Gastrocnemius medialis (tissue), 4 donors: ENCODE measurements at regions not wholly inside any gene's neighbourhood (a gene's known extent, or its start where the extent isn't known, plus 50 kb on each side); places are given as distances from the start of the nearest gene placed in this dataset.

ENCODE experiments used
- POLR2A ChIP-seq, 2 donors: fragments of 450-650 bp; IDR thresholded peaks; one replicate each; pipeline ENCODE4 v1.6.1; 2017; ENCODE audit warnings: antibody characterized with exemption in 2 of 2, mild to moderate bottlenecking in 2 of 2, moderate library complexity in 2 of 2
- TF ChIP-seq, protein P1 (sequence below), 5 experiments: fragments of 450-650 bp in 3 of 5; fragments of 200-600 bp in 2 of 5; sonication (generic) in 2 of 5; IDR thresholded peaks in 4 of 5; conservative IDR thresholded peaks in 1 of 5; 1 replicate in 4 of 5; 2 replicates in 1 of 5; pipeline ENCODE4 v1.5.1; 2016 to 2019; ENCODE audit warnings: antibody characterized with exemption in 5 of 5, mild to moderate bottlenecking in 3 of 5, moderate library complexity in 3 of 5

DNA sequence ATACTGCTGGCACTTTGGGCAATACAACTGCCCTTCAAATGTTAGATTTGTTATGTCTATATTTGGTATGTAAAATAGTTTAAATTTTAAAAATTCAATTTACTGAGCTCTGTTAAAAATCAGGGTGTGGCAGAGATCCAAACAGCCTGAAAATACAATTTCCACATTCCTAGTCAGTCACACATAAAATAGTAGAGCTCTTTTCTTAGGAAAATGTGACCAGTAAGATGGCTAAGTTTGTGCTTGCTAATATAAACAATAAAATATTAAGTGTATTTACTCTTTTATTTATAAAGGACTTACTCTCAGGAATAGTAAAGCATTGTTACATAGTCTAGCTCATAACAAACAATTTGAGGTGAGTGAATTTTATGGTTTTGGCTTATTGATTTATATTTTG, 200.2 kb downstream of the DKK2 start:
- TF ChIP-seq, protein P1, sequence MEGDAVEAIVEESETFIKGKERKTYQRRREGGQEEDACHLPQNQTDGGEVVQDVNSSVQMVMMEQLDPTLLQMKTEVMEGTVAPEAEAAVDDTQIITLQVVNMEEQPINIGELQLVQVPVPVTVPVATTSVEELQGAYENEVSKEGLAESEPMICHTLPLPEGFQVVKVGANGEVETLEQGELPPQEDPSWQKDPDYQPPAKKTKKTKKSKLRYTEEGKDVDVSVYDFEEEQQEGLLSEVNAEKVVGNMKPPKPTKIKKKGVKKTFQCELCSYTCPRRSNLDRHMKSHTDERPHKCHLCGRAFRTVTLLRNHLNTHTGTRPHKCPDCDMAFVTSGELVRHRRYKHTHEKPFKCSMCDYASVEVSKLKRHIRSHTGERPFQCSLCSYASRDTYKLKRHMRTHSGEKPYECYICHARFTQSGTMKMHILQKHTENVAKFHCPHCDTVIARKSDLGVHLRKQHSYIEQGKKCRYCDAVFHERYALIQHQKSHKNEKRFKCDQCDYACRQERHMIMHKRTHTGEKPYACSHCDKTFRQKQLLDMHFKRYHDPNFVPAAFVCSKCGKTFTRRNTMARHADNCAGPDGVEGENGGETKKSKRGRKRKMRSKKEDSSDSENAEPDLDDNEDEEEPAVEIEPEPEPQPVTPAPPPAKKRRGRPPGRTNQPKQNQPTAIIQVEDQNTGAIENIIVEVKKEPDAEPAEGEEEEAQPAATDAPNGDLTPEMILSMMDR (IDR thresholded peaks at IDR 0.05 in 4 of 5, conservative IDR thresholded peaks at IDR 0.05 in 1 of 5): no peak
- TF ChIP-seq POLR2A (IDR thresholded peaks at IDR 0.05): no peak
